ENCODE measurements at regions not wholly inside any gene's neighbourhood (a gene's known extent, or its start where the extent isn't known, plus 50 kb on each side); places are given as distances from the start of the nearest gene placed in this dataset.

DNA sequence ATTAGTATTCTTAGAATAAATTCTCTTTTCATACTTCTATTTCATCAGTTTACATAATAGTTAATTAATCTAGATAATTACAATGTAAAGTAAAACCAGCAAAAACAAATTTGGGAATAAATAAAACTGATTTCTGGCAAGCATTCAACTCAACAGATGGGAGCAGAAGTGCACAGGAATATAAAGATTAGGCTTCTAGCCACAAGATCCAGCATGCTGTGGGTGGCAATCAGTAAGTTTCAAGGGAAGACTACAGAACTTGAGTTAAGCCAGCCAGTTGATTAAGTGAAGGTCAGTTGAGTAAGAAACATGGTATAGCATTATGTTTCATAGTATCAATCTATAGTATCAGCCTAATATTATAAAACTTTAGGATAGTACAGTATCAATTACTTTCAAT, 324.2 kb upstream of the AADAT start:
- Histone ChIP-seq H2BK12ac (ENCODE audit: low read depth, low read length) (no peak overlapping the region), H3K23ac (ENCODE audit: insufficient read length) (no peak overlapping the region), H2BK5ac (ENCODE audit: low read depth, low read length) (no peak overlapping the region), H2AFZ (ENCODE audit: low read length) (no peak overlapping the region), H3K14ac (ENCODE audit: insufficient read length) (no peak overlapping the region), H4K5ac (ENCODE audit: insufficient read length, low read depth, low read length) (no peak overlapping the region), H4K91ac (replicated peaks; ENCODE audit: insufficient read length, low read length) (no peak overlapping the region), H3K56ac (replicated peaks; ENCODE audit: insufficient read length, low read depth, low read length) (no peak overlapping the region), H3K18ac (ENCODE audit: extremely low read depth, low read length) (no peak overlapping the region), H2BK20ac (ENCODE audit: low read length) (no peak overlapping the region), H4K20me1 (replicated peaks in 1 of 2; ENCODE audit: control insufficient read depth in 1 of 2, insufficient read depth in 2 of 2, low read length in 2 of 2) (no peaks in the 10 kb centered on the region), H2BK120ac (replicated peaks; ENCODE audit: low read depth, low read length) (no peak overlapping the region), H4K8ac (ENCODE audit: extremely low read depth, insufficient read depth, low read length) (no peak overlapping the region), H3K23me2 (ENCODE audit: low read depth, low read length) (no peaks in the 10 kb centered on the region), H3K4me1 (replicated peaks in 1 of 4; ENCODE audit: control insufficient read depth in 3 of 4, insufficient read depth in 4 of 4, low read length in 3 of 4) (no peaks in the 10 kb centered on the region), H3K4me3 (ENCODE audit: extremely low read depth in 1 of 4, insufficient read depth in 2 of 4, low read depth in 3 of 4, low read length in 4 of 4) (no peak overlapping the region), H3K79me2 (ENCODE audit: control insufficient read depth in 1 of 2, insufficient read depth in 2 of 2, low read length in 2 of 2) (no peaks in the 10 kb centered on the region), H2AK5ac (ENCODE audit: low read depth, low read length) (no peak overlapping the region), H3K36me3 (ENCODE audit: control insufficient read depth in 2 of 4, insufficient read depth in 4 of 4, low read length in 3 of 4) (no peaks in the 10 kb centered on the region), H3K79me1 (ENCODE audit: low read depth, low read length) (no peaks in the 10 kb centered on the region), H2BK15ac (ENCODE audit: low read length) (no peak overlapping the region), H3K27me3 (replicated peaks in 1 of 4; ENCODE audit: control insufficient read depth in 3 of 4, extremely low read depth in 1 of 4, insufficient read depth in 3 of 4, low read length in 3 of 4) (no peaks in the 10 kb centered on the region), H3K9me3 (ENCODE audit: insufficient read depth in 2 of 2, low read depth in 1 of 2, low read length in 1 of 2) (no peaks in the 10 kb centered on the region), H3K27ac (ENCODE audit: low read depth, low read length) (no peak overlapping the region), H3K4me2 (ENCODE audit: insufficient read depth in 1 of 2, low read depth in 2 of 2, low read length in 2 of 2) (no peak overlapping the region), H3K9ac (replicated peaks in 1 of 4; ENCODE audit: extremely low read depth in 1 of 4, low read depth in 3 of 4, low read length in 3 of 4) (no peak overlapping the region), H3K4ac (replicated peaks; ENCODE audit: insufficient read length, low read depth, low read length) (no peak overlapping the region)
- POLR2A ChIA-PET (ENCODE audit: partially characterized antibody): no interaction called here
- FAIRE-seq (no peak), DNase-seq (ENCODE audit: low read depth in 1 of 2, low spot score in 2 of 2) (no peak)
- TF ChIP-seq RXRA (IDR thresholded peaks at IDR 0.05; ENCODE audit: insufficient read depth, low read depth, low read length): no peak
- no peak for TF ChIP-seq FOSL1 (IDR thresholded peaks at IDR 0.05; ENCODE audit: insufficient read depth, low read depth, low read length)
- no peak for TF ChIP-seq CREB1 (IDR thresholded peaks at IDR 0.05)
- TF ChIP-seq KDM1A (IDR thresholded peaks at IDR 0.05; ENCODE audit: borderline replicate concordance, low read length): no peak
- TF ChIP-seq TAF7 (optimal IDR thresholded peaks at IDR 0.05; ENCODE audit: borderline replicate concordance, low read depth, low read length): no peak
- TF ChIP-seq NANOG (IDR thresholded peaks at IDR 0.05; ENCODE audit: insufficient read depth, low read depth, low read length, poor library complexity, severe bottlenecking): no peak
- CTCF ChIA-PET (ENCODE audit: partially characterized antibody): no interaction called here
